ENCODE measurements at regions not wholly inside any gene's neighbourhood (a gene's known extent, or its start where the extent isn't known, plus 50 kb on each side); places are given as distances from the start of the nearest gene placed in this dataset.

DNA sequence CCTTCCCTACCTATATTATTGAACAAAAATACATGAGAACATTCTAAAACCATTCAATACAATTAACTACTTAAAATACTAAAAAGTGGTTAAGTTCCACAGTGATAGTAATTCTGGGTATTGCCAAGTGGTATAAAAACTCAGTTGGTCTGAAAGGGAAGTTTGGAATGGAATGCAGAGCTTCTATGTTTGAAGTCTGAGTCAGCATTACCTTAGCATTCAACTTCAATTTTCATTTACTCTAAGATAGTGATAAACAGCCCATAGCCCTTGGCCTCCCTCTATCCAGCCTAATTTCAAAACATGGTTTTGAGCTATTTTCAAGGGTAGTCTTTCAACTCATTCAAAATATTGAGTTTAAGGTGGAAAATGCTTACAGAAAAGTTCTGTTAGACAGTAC, 140.4 kb upstream of the ASCC3 start:
- TF ChIP-seq EZH2phosphoT487 (conservative IDR thresholded peaks at IDR 0.05; ENCODE audit: low read length) (no peak), CTCF (IDR thresholded peaks at IDR 0.05; ENCODE audit: insufficient read depth, low read length, poor library complexity, severe bottlenecking) (no peak)
- Histone ChIP-seq H3K27me3 (ENCODE audit: low read length) (no peaks in the 10 kb centered on the region), H3K9me2 (replicated peaks; ENCODE audit: insufficient read depth, low read length) (no peaks in the 10 kb centered on the region), H3K36me3 (ENCODE audit: low read length) (no peaks in the 10 kb centered on the region), H3K27ac (ENCODE audit: low read depth, low read length) (no peak overlapping the region), H2AFZ (ENCODE audit: low read depth, low read length, severe bottlenecking) (no peak overlapping the region), H3K4me2 (ENCODE audit: low read depth, low read length, poor library complexity, severe bottlenecking) (no peak overlapping the region), H3F3A (ENCODE audit: insufficient read depth) (no peaks in the 10 kb centered on the region), H3K9me3 (ENCODE audit: insufficient read depth, low read length) (no peaks in the 10 kb centered on the region), H3K9ac (ENCODE audit: low read length) (no peak overlapping the region), H3K79me2 (ENCODE audit: insufficient read depth, low read length) (no peaks in the 10 kb centered on the region), H3K4me3 (ENCODE audit: insufficient read depth, low read length, poor library complexity, severe bottlenecking) (no peak overlapping the region), H4K20me1 (ENCODE audit: low read depth, low read length) (no peaks in the 10 kb centered on the region)

DNA sequence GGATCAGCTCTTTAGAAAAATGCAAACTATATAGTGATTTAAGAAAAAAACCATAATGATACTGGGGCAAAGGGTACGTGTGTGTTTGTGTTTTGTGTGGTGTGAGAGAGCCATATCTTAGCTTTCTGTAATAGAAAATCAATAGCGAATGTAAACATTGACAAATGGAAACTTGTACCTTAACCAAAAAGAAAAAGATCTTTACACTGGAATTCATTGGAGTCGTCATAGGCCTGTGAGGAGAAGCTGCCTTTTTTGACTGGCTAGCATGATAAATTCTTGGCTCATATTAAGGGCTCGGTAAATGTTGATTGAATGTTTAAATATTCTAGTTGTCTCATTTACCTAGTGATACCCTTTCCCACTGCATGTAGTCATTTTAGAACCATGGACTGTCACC, 161.8 kb upstream of the ASCC3 start:
- Histone ChIP-seq H3K79me2 (ENCODE audit: insufficient read depth, low read length) (no peaks in the 10 kb centered on the region), H3K4me2 (ENCODE audit: low read depth, low read length, poor library complexity, severe bottlenecking) (no peak overlapping the region), H3K9ac (ENCODE audit: low read length) (no peak overlapping the region), H2AFZ (ENCODE audit: low read depth, low read length, severe bottlenecking) (no peak overlapping the region), H3K9me3 (ENCODE audit: insufficient read depth, low read length) (no peaks in the 10 kb centered on the region), H3K27me3 (ENCODE audit: low read length) (no peaks in the 10 kb centered on the region), H3K27ac (ENCODE audit: low read depth, low read length) (no peak overlapping the region), H3F3A (ENCODE audit: insufficient read depth) (no peaks in the 10 kb centered on the region), H3K36me3 (ENCODE audit: low read length) (no peaks in the 10 kb centered on the region), H3K9me2 (replicated peaks; ENCODE audit: insufficient read depth, low read length) (no peaks in the 10 kb centered on the region), H3K4me3 (ENCODE audit: insufficient read depth, low read length, poor library complexity, severe bottlenecking) (no peak overlapping the region), H4K20me1 (ENCODE audit: low read depth, low read length) (no peaks in the 10 kb centered on the region)
- TF ChIP-seq EZH2phosphoT487 (conservative IDR thresholded peaks at IDR 0.05; ENCODE audit: low read length), result no peak
- no peak for TF ChIP-seq CTCF (IDR thresholded peaks at IDR 0.05; ENCODE audit: insufficient read depth, low read length, poor library complexity, severe bottlenecking)

DNA sequence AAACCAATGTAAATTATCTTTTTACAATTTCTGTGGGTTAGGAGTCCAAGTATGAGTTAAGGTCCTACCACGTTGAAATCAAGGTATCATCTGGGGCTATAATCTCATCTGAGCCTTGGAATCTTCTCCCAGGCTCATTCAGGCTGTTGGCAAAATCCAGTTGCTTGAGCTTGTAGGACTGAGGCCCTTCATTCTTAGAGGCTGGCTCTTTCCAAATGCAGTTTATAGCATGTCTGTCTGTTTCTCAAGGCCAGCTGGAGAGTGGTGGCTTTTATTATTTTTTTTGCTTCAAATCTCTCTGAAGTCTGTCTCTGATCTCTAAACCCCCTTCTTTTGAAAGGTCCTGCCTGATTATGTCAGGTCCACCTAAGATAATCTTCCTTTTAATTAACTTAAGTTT, 177.2 kb upstream of the ASCC3 start:
- H2AFZ ChIP-seq (ENCODE audit: low read depth, low read length, severe bottlenecking), result no peak overlapping the region
- no peaks in the 10 kb centered on the region for H3K27me3 ChIP-seq (ENCODE audit: low read length)
- no peak overlapping the region for H3K4me3 ChIP-seq (ENCODE audit: insufficient read depth, low read length, poor library complexity, severe bottlenecking)
- H3K36me3 ChIP-seq (ENCODE audit: low read length), result no peaks in the 10 kb centered on the region
- H3K9ac ChIP-seq (ENCODE audit: low read length), result no peak overlapping the region
- no peaks in the 10 kb centered on the region for H3F3A ChIP-seq (ENCODE audit: insufficient read depth)
- H3K9me3 ChIP-seq (ENCODE audit: insufficient read depth, low read length), result no peaks in the 10 kb centered on the region
- H4K20me1 ChIP-seq (ENCODE audit: low read depth, low read length), result no peaks in the 10 kb centered on the region
- H3K4me2 ChIP-seq (ENCODE audit: low read depth, low read length, poor library complexity, severe bottlenecking), result no peak overlapping the region
- H3K9me2 ChIP-seq (replicated peaks; ENCODE audit: insufficient read depth, low read length), result no peaks in the 10 kb centered on the region
- no peak for TF ChIP-seq EZH2phosphoT487 (conservative IDR thresholded peaks at IDR 0.05; ENCODE audit: low read length)
- no peak for TF ChIP-seq CTCF (IDR thresholded peaks at IDR 0.05; ENCODE audit: insufficient read depth, low read length, poor library complexity, severe bottlenecking)
- no peaks in the 10 kb centered on the region for H3K79me2 ChIP-seq (ENCODE audit: insufficient read depth, low read length)
- H3K27ac ChIP-seq (ENCODE audit: low read depth, low read length), result no peak overlapping the region

DNA sequence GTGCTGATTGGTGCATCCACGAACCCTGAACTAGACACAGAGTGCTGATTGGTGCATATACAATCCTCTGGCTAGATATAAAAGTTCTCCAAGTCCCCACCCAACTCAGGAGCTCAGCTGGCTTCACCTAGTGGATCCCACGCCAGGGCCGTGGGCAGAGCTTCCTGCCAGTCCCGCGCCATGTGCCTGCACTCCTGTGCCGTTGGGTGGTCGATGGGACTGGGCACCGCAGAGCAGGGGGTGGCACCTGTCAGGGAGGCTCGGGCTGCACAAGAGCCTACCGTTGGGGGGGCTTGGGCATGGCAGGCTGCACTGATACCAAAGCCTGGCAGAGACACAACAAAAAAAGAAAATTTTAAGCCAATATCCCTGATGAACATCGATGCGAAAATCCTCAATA, 185.4 kb upstream of the ASCC3 start:
- H3K9me2 ChIP-seq (replicated peaks; ENCODE audit: insufficient read depth, low read length), result no peaks in the 10 kb centered on the region
- no peaks in the 10 kb centered on the region for H3K27me3 ChIP-seq (ENCODE audit: low read length)
- TF ChIP-seq EZH2phosphoT487 (conservative IDR thresholded peaks at IDR 0.05; ENCODE audit: low read length), result no peak
- no peak for TF ChIP-seq CTCF (IDR thresholded peaks at IDR 0.05; ENCODE audit: insufficient read depth, low read length, poor library complexity, severe bottlenecking)
- H3K4me3 ChIP-seq (ENCODE audit: insufficient read depth, low read length, poor library complexity, severe bottlenecking), result no peak overlapping the region
- no peaks in the 10 kb centered on the region for H3K36me3 ChIP-seq (ENCODE audit: low read length)
- H3F3A ChIP-seq (ENCODE audit: insufficient read depth), result no peaks in the 10 kb centered on the region
- no peaks in the 10 kb centered on the region for H3K9me3 ChIP-seq (ENCODE audit: insufficient read depth, low read length)
- H3K9ac ChIP-seq (ENCODE audit: low read length), result no peak overlapping the region
- H2AFZ ChIP-seq (ENCODE audit: low read depth, low read length, severe bottlenecking), result no peak overlapping the region
- no peak overlapping the region for H3K27ac ChIP-seq (ENCODE audit: low read depth, low read length)
- no peaks in the 10 kb centered on the region for H3K79me2 ChIP-seq (ENCODE audit: insufficient read depth, low read length)
- no peaks in the 10 kb centered on the region for H4K20me1 ChIP-seq (ENCODE audit: low read depth, low read length)
- no peak overlapping the region for H3K4me2 ChIP-seq (ENCODE audit: low read depth, low read length, poor library complexity, severe bottlenecking)

Data from SU-DHL-6 (cell line).